ENCODE measurements at regions not wholly inside any gene's neighbourhood (a gene's known extent, or its start where the extent isn't known, plus 50 kb on each side); places are given as distances from the start of the nearest gene placed in this dataset.
"Not testable (repeated sequence)": the region's sequence is repeated elsewhere in the genome, so short reads cannot be mapped to it uniquely, and the experiment has no call there.

GRCh38 chr7:79529214-79529880 is 75.9 kb upstream of the MAGI2 start:
- Mint-ChIP-seq H3K9me3 (peaks cover 1% of the 10 kb centered on the region), H3K27ac (no peak overlapping the region), H3K4me1 (ENCODE audit: low read depth) (no peaks in the 10 kb centered on the region), H3K4me3 (no peak overlapping the region), H3K36me3 (ENCODE audit: low read depth) (no peaks in the 10 kb centered on the region), H3K27me3 (no peaks in the 10 kb centered on the region)

- no peaks in the 10 kb centered on the region for H3K4me1 Mint-ChIP-seq (ENCODE audit: low read depth)
- H3K4me3 Mint-ChIP-seq: no peak overlapping the region
- H3K27ac Mint-ChIP-seq: no peak overlapping the region
- H3K27me3 Mint-ChIP-seq: no peaks in the 10 kb centered on the region
- no peaks in the 10 kb centered on the region for H3K9me3 Mint-ChIP-seq
- H3K36me3 Mint-ChIP-seq (ENCODE audit: low read depth): no peaks in the 10 kb centered on the region
Observed at GRCh38 chr7:79528421-79528820, 75.0 kb upstream of the MAGI2 start.

- no peaks in the 10 kb centered on the region for H3K36me3 Mint-ChIP-seq (ENCODE audit: low read depth)
- no peak overlapping the region for H3K4me3 Mint-ChIP-seq
- H3K9me3 Mint-ChIP-seq: no peaks in the 10 kb centered on the region
- no peaks in the 10 kb centered on the region for H3K4me1 Mint-ChIP-seq (ENCODE audit: low read depth)
- H3K27me3 Mint-ChIP-seq: no peaks in the 10 kb centered on the region
- H3K27ac Mint-ChIP-seq: no peak overlapping the region
Observed at GRCh38 chr7:79524048-79524447, 70.6 kb upstream of the MAGI2 start.

- Mint-ChIP-seq H3K27me3 (no peaks in the 10 kb centered on the region), H3K27ac (no peak overlapping the region), H3K4me3 (no peak overlapping the region), H3K4me1 (ENCODE audit: low read depth) (no peaks in the 10 kb centered on the region), H3K9me3 (no peaks in the 10 kb centered on the region), H3K36me3 (ENCODE audit: low read depth) (no peaks in the 10 kb centered on the region)
Observed at GRCh38 chr7:79523436-79523835, 70.0 kb upstream of the MAGI2 start.

DNA sequence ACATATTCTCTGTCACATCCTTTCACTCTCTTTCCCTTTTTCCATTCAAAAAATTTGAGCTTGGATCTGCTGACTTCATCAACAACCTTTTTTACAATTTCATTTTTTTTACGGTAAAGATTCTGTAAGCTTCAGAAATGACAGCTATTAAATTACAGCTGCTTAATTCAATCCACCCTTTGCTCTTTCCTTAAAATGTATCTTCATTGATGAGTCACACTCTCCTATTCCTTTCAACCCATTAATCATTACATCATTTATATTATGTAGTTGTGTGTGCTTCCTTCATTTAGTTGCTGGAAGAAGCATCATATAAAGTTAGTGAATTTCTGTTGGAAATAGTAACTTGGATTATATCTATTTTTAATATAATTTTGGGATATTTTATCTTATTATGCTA is 67.1 kb upstream of the MAGI2 start:
- H3K4me3 Mint-ChIP-seq: no peak overlapping the region
- H3K9me3 Mint-ChIP-seq: no peaks in the 10 kb centered on the region
- no peak overlapping the region for H3K27ac Mint-ChIP-seq
- no peaks in the 10 kb centered on the region for H3K4me1 Mint-ChIP-seq (ENCODE audit: low read depth)
- no peaks in the 10 kb centered on the region for H3K36me3 Mint-ChIP-seq (ENCODE audit: low read depth)
- H3K27me3 Mint-ChIP-seq: no peaks in the 10 kb centered on the region

DNA sequence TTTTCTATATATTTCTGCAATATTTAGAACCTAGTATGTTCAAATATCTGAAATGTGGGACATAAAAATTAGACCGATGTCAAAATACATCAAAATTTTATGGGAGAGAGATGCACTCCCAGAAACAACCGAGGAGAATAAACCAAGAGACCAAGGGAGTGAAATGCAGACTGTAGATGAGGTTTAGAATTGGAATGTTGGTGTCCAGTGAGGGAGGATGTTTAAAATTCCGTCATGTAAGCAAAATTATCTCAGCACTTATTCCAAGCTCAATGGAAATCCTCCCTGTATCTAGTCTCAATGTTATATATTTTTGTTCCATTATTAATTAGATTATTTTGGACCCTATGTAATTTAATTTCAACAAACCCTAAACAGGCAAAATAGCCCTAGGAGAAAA is 61.9 kb upstream of the MAGI2 start:
- no peaks in the 10 kb centered on the region for H3K4me1 Mint-ChIP-seq (ENCODE audit: low read depth)
- H3K36me3 Mint-ChIP-seq (ENCODE audit: low read depth): no peaks in the 10 kb centered on the region
- no peak overlapping the region for H3K27ac Mint-ChIP-seq
- no peaks in the 10 kb centered on the region for H3K27me3 Mint-ChIP-seq
- H3K9me3 Mint-ChIP-seq: peaks cover 5% of the 10 kb centered on the region
- no peak overlapping the region for H3K4me3 Mint-ChIP-seq

GRCh38 chr7:79513261-79513660 is 59.8 kb upstream of the MAGI2 start:
- Mint-ChIP-seq H3K4me3 (no peak overlapping the region), H3K9me3 (peaks cover 5% of the 10 kb centered on the region), H3K27me3 (no peaks in the 10 kb centered on the region), H3K4me1 (ENCODE audit: low read depth) (no peaks in the 10 kb centered on the region), H3K36me3 (ENCODE audit: low read depth) (no peaks in the 10 kb centered on the region), H3K27ac (no peak overlapping the region)

GRCh38 chr7:79512261-79512660 is 58.8 kb upstream of the MAGI2 start:
- Mint-ChIP-seq H3K27ac (no peak overlapping the region), H3K9me3 (peaks cover 5% of the 10 kb centered on the region), H3K4me3 (no peak overlapping the region), H3K4me1 (ENCODE audit: low read depth) (no peaks in the 10 kb centered on the region), H3K27me3 (no peaks in the 10 kb centered on the region), H3K36me3 (ENCODE audit: low read depth) (no peaks in the 10 kb centered on the region)

GRCh38 chr7:79511056-79511455 is 57.6 kb upstream of the MAGI2 start:
- H3K36me3 Mint-ChIP-seq (ENCODE audit: low read depth); H3K4me3 Mint-ChIP-seq; H3K4me1 Mint-ChIP-seq (ENCODE audit: low read depth); H3K27me3 Mint-ChIP-seq; H3K27ac Mint-ChIP-seq; H3K9me3 Mint-ChIP-seq: not testable (repeated sequence)

DNA sequence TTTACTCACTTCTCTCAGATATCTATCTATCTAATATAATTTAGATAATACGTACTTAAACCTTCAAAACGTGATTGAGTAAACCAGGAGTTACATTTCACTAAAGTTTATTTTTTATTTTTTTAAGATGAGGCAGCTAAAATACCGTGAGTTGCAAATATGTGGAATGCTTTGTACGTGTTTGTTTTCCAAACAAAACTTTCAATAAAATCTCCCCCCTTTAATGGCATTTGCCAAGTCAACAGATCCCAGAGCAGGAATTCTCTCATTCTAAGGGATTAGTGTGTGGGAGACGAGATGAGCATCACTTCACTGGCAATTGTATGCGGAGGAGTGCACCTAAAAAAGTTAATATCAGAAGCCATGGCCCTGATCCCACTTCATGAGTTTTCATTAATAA is 53.7 kb upstream of the MAGI2 start:
- H3K9me3 Mint-ChIP-seq: no peaks in the 10 kb centered on the region
- H3K4me3 Mint-ChIP-seq: no peak overlapping the region
- H3K27me3 Mint-ChIP-seq: no peaks in the 10 kb centered on the region
- no peaks in the 10 kb centered on the region for H3K4me1 Mint-ChIP-seq (ENCODE audit: low read depth)
- no peaks in the 10 kb centered on the region for H3K36me3 Mint-ChIP-seq (ENCODE audit: low read depth)
- H3K27ac Mint-ChIP-seq: no peak overlapping the region

- Mint-ChIP-seq H3K4me3 (no peak overlapping the region), H3K9me3 (no peaks in the 10 kb centered on the region), H3K27me3 (no peaks in the 10 kb centered on the region), H3K27ac (no peak overlapping the region), H3K4me1 (ENCODE audit: low read depth) (no peaks in the 10 kb centered on the region), H3K36me3 (ENCODE audit: low read depth) (no peaks in the 10 kb centered on the region)
Observed at GRCh38 chr7:79506481-79506880, 53.0 kb upstream of the MAGI2 start.

DNA sequence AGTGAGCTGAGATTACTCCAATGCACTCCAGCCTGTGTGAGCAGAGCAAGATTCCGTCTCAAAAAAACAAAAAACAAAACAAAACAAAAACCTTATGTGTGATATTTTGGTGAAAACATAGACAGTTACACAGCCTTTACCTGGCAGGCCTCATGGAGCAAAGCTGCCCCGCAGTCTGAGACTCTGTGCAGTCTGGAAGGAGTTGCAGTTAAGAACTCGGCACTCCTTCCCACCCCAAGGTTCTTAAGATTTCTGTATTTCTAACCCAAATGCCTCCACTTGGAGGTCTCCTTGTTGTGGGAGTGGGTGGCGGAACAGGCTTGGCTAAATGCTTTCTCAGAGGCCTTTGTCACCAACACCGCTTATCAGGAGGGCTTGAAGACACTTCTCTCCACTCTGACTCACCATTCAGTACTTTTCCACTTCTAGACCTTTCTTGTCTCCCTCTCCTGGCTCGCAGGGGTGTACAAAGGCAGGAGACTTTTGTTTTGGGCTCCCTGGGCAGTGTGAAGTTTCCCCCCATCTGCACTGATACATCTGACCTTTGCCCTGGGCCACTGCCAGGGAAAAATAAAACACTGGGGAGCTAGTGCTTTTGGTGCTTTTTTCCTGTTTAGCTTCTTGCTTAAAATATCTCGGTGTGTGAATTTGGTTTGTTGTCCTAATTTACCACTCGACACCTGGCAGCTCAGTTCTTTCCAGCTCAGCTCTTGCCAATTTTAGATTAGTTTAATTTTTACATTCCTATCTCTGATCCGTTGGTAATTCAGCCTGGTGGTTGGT is 51.3 kb upstream of the MAGI2 start:
- Mint-ChIP-seq H3K27me3 (no peaks in the 10 kb centered on the region), H3K4me3 (no peak overlapping the region), H3K9me3 (no peaks in the 10 kb centered on the region), H3K27ac (no peak overlapping the region), H3K4me1 (ENCODE audit: low read depth) (no peaks in the 10 kb centered on the region), H3K36me3 (ENCODE audit: low read depth) (no peaks in the 10 kb centered on the region)
